Neural progenitor cell (in vitro differentiated cells): ENCODE measurements at regions not wholly inside any gene's neighbourhood (a gene's known extent, or its start where the extent isn't known, plus 50 kb on each side); places are given as distances from the start of the nearest gene placed in this dataset.
"Not testable (repeated sequence)": the region's sequence is repeated elsewhere in the genome, so short reads cannot be mapped to it uniquely, and the experiment has no call there.

Source experiments
- DNase-seq: peaks from one replicate; pipeline ENCODE4 v3.0.0-alpha.2; 2016; ENCODE audit warnings: low spot score
- H2AFZ ChIP-seq: fragments of 200-600 bp; sonication (generic); replicated peaks from 2 replicates; pipeline ENCODE4 v1.6.1; 2016; ENCODE audit warnings: antibody characterized with exemption
- H3F3A ChIP-seq: fragments of 200-600 bp; sonication (generic); 2 replicates; pipeline ENCODE4 v1.6.1; 2016; ENCODE audit warnings: antibody characterized with exemption, low read depth
- H3K27ac ChIP-seq: fragments of 200-600 bp; sonication (generic); 2 replicates; pipeline ENCODE4 v1.5.1; 2016; ENCODE audit warnings: mild to moderate bottlenecking
- H3K27me3 ChIP-seq: fragments of 200-600 bp; sonication (generic); 2 replicates; pipeline ENCODE4 v1.6.1; 2016; ENCODE audit warnings: mild to moderate bottlenecking, moderate library complexity
- H3K36me3 ChIP-seq: fragments of 200-600 bp; sonication (generic); 2 replicates; pipeline ENCODE4 v1.5.1; 2016
- H3K4me1 ChIP-seq: fragments of 200-600 bp; sonication (generic); 2 replicates; pipeline ENCODE4 v1.6.1; 2016; ENCODE audit warnings: mixed run types
- H3K4me2 ChIP-seq: fragments of 200-600 bp; sonication (generic); 2 replicates; pipeline ENCODE4 v1.6.1; 2016
- H3K4me3 ChIP-seq: fragments of 200-600 bp; sonication (generic); 2 replicates; pipeline ENCODE4 v1.5.1; 2016
- H3K79me2 ChIP-seq: fragments of 200-600 bp; sonication (generic); 2 replicates; pipeline ENCODE4 v1.6.1; 2016; ENCODE audit warnings: low read depth
- H3K9ac ChIP-seq: fragments of 200-600 bp; sonication (generic); 2 replicates; pipeline ENCODE4 v1.6.1; 2016
- H3K9me3 ChIP-seq: fragments of 200-600 bp; sonication (generic); 2 replicates; pipeline ENCODE4 v1.5.1; 2016; ENCODE audit warnings: low read depth
- H4K20me1 ChIP-seq: fragments of 200-600 bp; sonication (generic); 2 replicates; pipeline ENCODE4 v1.6.1; 2016; ENCODE audit warnings: low read depth
- H3K27ac Mint-ChIP-seq: 3 replicates; pipeline ENCODE4 v1.8.0; 2021; ENCODE audit warnings: mixed read lengths
- H3K27me3 Mint-ChIP-seq: 2 replicates; pipeline ENCODE4 v1.8.0; 2022; ENCODE audit warnings: low read depth, mild to moderate bottlenecking, inconsistent platforms, moderate library complexity, mixed read lengths; ENCODE audit not compliant: insufficient read depth
- H3K36me3 Mint-ChIP-seq: 3 replicates; pipeline ENCODE4 v1.8.0; 2021; ENCODE audit warnings: mixed read lengths
- H3K4me1 Mint-ChIP-seq: 3 replicates; pipeline ENCODE4 v1.8.0; 2021; ENCODE audit warnings: mixed read lengths
- H3K4me3 Mint-ChIP-seq: 3 replicates; pipeline ENCODE4 v1.8.0; 2021; ENCODE audit warnings: mild to moderate bottlenecking, moderate library complexity, mixed read lengths
- H3K9me3 Mint-ChIP-seq: 3 replicates; pipeline ENCODE4 v1.8.0; 2020; ENCODE audit warnings: mixed read lengths
- CTCF ChIP-seq: fragments of 200-600 bp; sonication (generic); IDR thresholded peaks from 2 replicates; pipeline ENCODE4 v1.5.1; 2017; ENCODE audit warnings: antibody characterized with exemption, mild to moderate bottlenecking
- EZH2 ChIP-seq: fragments of 200-600 bp; sonication (generic); IDR thresholded peaks from 2 replicates; pipeline ENCODE4 v1.6.1; 2017; ENCODE audit warnings: antibody characterized with exemption, mild to moderate bottlenecking, moderate library complexity
- EZH2phosphoT487 ChIP-seq: fragments of 200-600 bp; sonication (generic); IDR thresholded peaks from 2 replicates; pipeline ENCODE4 v1.6.1; 2017; ENCODE audit warnings: antibody characterized with exemption

GRCh38 chr4:120263618-120264017, 197.0 kb upstream of the MAD2L1 start:
- H3K9ac ChIP-seq: no peak overlapping the region
- H3K79me2 ChIP-seq: no peaks in the 10 kb centered on the region
- no peak overlapping the region for H3K27ac ChIP-seq
- H3K9me3 Mint-ChIP-seq: peaks cover 4% of the 10 kb centered on the region
- H2AFZ ChIP-seq: peak overlapping the region; percentile 26
- peaks cover 4% of the 10 kb centered on the region for H3F3A ChIP-seq
- H3K36me3 Mint-ChIP-seq: peaks cover 1% of the 10 kb centered on the region
- no peaks in the 10 kb centered on the region for H4K20me1 ChIP-seq
- H3K4me2 ChIP-seq: peak overlapping the region; percentile 30
- TF ChIP-seq CTCF (no peak), EZH2phosphoT487 (no peak), EZH2 (no peak)
- H3K4me1 Mint-ChIP-seq: peaks cover 9% of the 10 kb centered on the region
- H3K4me1 ChIP-seq: peaks cover 23% of the 10 kb centered on the region
- peak; percentile 50 for DNase-seq
- H3K27ac Mint-ChIP-seq: no peak overlapping the region
- H3K27me3 Mint-ChIP-seq: peaks cover 2% of the 10 kb centered on the region
- H3K9me3 ChIP-seq: no peaks in the 10 kb centered on the region
- no peaks in the 10 kb centered on the region for H3K36me3 ChIP-seq
- no peak overlapping the region for H3K4me3 Mint-ChIP-seq
- no peaks in the 10 kb centered on the region for H3K27me3 ChIP-seq
- no peak overlapping the region for H3K4me3 ChIP-seq

- Mint-ChIP-seq H3K4me3 (no peak overlapping the region), H3K36me3 (peaks cover 1% of the 10 kb centered on the region), H3K4me1 (peaks cover 12% of the 10 kb centered on the region), H3K27me3 (no peaks in the 10 kb centered on the region), H3K27ac (no peak overlapping the region), H3K9me3 (peaks cover 4% of the 10 kb centered on the region)
- H3K4me3 ChIP-seq: no peak overlapping the region
- no peaks in the 10 kb centered on the region for H4K20me1 ChIP-seq
- no peak overlapping the region for H3K9ac ChIP-seq
- no peak overlapping the region for H2AFZ ChIP-seq
- H3K27ac ChIP-seq: no peak overlapping the region
- peaks cover 4% of the 10 kb centered on the region for H3F3A ChIP-seq
- H3K9me3 ChIP-seq: no peaks in the 10 kb centered on the region
- no peak for DNase-seq
- no peaks in the 10 kb centered on the region for H3K27me3 ChIP-seq
- H3K79me2 ChIP-seq: no peaks in the 10 kb centered on the region
- TF ChIP-seq EZH2: no peak
- no peak for TF ChIP-seq EZH2phosphoT487
- TF ChIP-seq CTCF: no peak
- peaks cover 15% of the 10 kb centered on the region for H3K4me1 ChIP-seq
- no peak overlapping the region for H3K4me2 ChIP-seq
- no peaks in the 10 kb centered on the region for H3K36me3 ChIP-seq
Measured at GRCh38 chr4:120261117-120261516, 194.5 kb upstream of the MAD2L1 start.

- not testable (repeated sequence) for H3K4me1 Mint-ChIP-seq, H3K9me3 Mint-ChIP-seq, H3K9me3 ChIP-seq, H3K36me3 Mint-ChIP-seq, H3K27ac ChIP-seq, H3K9ac ChIP-seq, H3K4me1 ChIP-seq, H3K27me3 Mint-ChIP-seq, H3K79me2 ChIP-seq, H3F3A ChIP-seq, H3K27me3 ChIP-seq, H4K20me1 ChIP-seq, H3K36me3 ChIP-seq
- peak overlapping the region; percentile 50 for H3K4me3 ChIP-seq
- H3K4me2 ChIP-seq: peak overlapping the region; percentile 65
- peak overlapping the region; percentile 79 for H2AFZ ChIP-seq
- DNase-seq: peak; percentile 81
- Mint-ChIP-seq H3K4me3 (peak overlapping the region; percentile 89), H3K27ac (peak overlapping the region; percentile 97)
Measured at GRCh38 chr4:120256112-120256775, 189.6 kb upstream of the MAD2L1 start.

GRCh38 chr4:120238277-120238973, 171.8 kb upstream of the MAD2L1 start:
- no peak overlapping the region for H3K4me2 ChIP-seq
- H4K20me1 ChIP-seq: no peaks in the 10 kb centered on the region
- DNase-seq: no peak
- Mint-ChIP-seq H3K4me1 (peaks cover 10% of the 10 kb centered on the region), H3K27ac (no peak overlapping the region), H3K27me3 (peaks cover 2% of the 10 kb centered on the region), H3K36me3 (no peaks in the 10 kb centered on the region), H3K9me3 (no peaks in the 10 kb centered on the region), H3K4me3 (no peak overlapping the region)
- no peaks in the 10 kb centered on the region for H3K36me3 ChIP-seq
- H3K79me2 ChIP-seq: no peaks in the 10 kb centered on the region
- H2AFZ ChIP-seq: no peak overlapping the region
- TF ChIP-seq EZH2: no peak
- TF ChIP-seq CTCF: no peak
- no peak for TF ChIP-seq EZH2phosphoT487
- no peak overlapping the region for H3K27ac ChIP-seq
- H3K27me3 ChIP-seq: no peaks in the 10 kb centered on the region
- H3K9me3 ChIP-seq: no peaks in the 10 kb centered on the region
- no peak overlapping the region for H3K9ac ChIP-seq
- no peak overlapping the region for H3K4me3 ChIP-seq
- H3K4me1 ChIP-seq: no peaks in the 10 kb centered on the region
- no peaks in the 10 kb centered on the region for H3F3A ChIP-seq
